Astrocyte (in vitro differentiated cells and primary cell): ENCODE measurements at regions not wholly inside any gene's neighbourhood (a gene's known extent, or its start where the extent isn't known, plus 50 kb on each side); places are given as distances from the start of the nearest gene placed in this dataset.
"Not testable (repeated sequence)": the region's sequence is repeated elsewhere in the genome, so short reads cannot be mapped to it uniquely, and the experiment has no call there.

Experiments used
- DNase-seq: peaks from one replicate; pipeline ENCODE4 v3.0.0-alpha.2; 2010; ENCODE audit warnings: low read depth
- FAIRE-seq: peaks from 2 replicates; lab custom pipeline; 2011; peaks lifted over from hg19 to GRCh38; lab: Jason Lieb, UNC
- H2AFZ ChIP-seq: 2 replicates; pipeline ENCODE4 v1.6.0; 2012; ENCODE audit warnings: low read depth, low read length, inconsistent platforms
- H3K27ac ChIP-seq: 2 replicates; pipeline ENCODE4 v1.5.1; 2011; ENCODE audit warnings: low read depth, low read length, inconsistent platforms
- H3K27me3 ChIP-seq: 2 replicates; pipeline ENCODE4 v1.6.0; 2011; ENCODE audit warnings: low read length, inconsistent platforms; ENCODE audit not compliant: insufficient read depth
- H3K36me3 ChIP-seq: 2 replicates; pipeline ENCODE4 v1.5.1; 2011; ENCODE audit warnings: low read length, inconsistent platforms; ENCODE audit not compliant: insufficient read depth
- H3K4me1 ChIP-seq: 2 replicates; pipeline ENCODE4 v1.5.1; 2011; ENCODE audit warnings: low read length, inconsistent platforms; ENCODE audit not compliant: insufficient read depth
- H3K4me2 ChIP-seq: 2 replicates; pipeline ENCODE4 v1.6.0; 2012; ENCODE audit warnings: low read length, inconsistent platforms
- H3K4me3 ChIP-seq: 2 replicates; pipeline ENCODE4 v1.5.1; 2011; ENCODE audit warnings: low read depth, mild to moderate bottlenecking, low read length, inconsistent platforms; ENCODE audit not compliant: insufficient read depth
- H3K79me2 ChIP-seq: 2 replicates; pipeline ENCODE4 v1.6.0; 2012; ENCODE audit warnings: mild to moderate bottlenecking, low read length, inconsistent platforms; ENCODE audit not compliant: insufficient read depth
- H3K9ac ChIP-seq: 2 replicates; pipeline ENCODE4 v1.6.0; 2012; ENCODE audit warnings: mild to moderate bottlenecking, low read length, inconsistent platforms
- H3K9me3 ChIP-seq: 2 replicates; pipeline ENCODE4 v1.5.1; 2012; ENCODE audit warnings: low read depth, mild to moderate bottlenecking, low read length, inconsistent platforms; ENCODE audit not compliant: insufficient read depth
- H4K20me1 ChIP-seq: 2 replicates; pipeline ENCODE4 v1.6.0; 2012; ENCODE audit warnings: low read length, inconsistent platforms; ENCODE audit not compliant: insufficient read depth
- H3K27ac Mint-ChIP-seq: one replicate; pipeline ENCODE4 v1.8.0; 2021; ENCODE audit warnings: mild to moderate bottlenecking, mixed read lengths; ENCODE audit not compliant: unreplicated experiment
- H3K27me3 Mint-ChIP-seq: one replicate; pipeline ENCODE4 v1.8.0; 2021; ENCODE audit warnings: low read depth, mixed read lengths; ENCODE audit not compliant: unreplicated experiment
- H3K36me3 Mint-ChIP-seq: one replicate; pipeline ENCODE4 v1.8.0; 2021; ENCODE audit warnings: low read depth, mixed read lengths; ENCODE audit not compliant: unreplicated experiment
- H3K4me1 Mint-ChIP-seq: one replicate; pipeline ENCODE4 v1.8.0; 2021; ENCODE audit warnings: low read depth, mixed read lengths; ENCODE audit not compliant: unreplicated experiment
- H3K4me3 Mint-ChIP-seq: one replicate; pipeline ENCODE4 v1.8.0; 2021; ENCODE audit warnings: mild to moderate bottlenecking, moderate library complexity, mixed read lengths; ENCODE audit not compliant: unreplicated experiment
- H3K9me3 Mint-ChIP-seq: one replicate; pipeline ENCODE4 v1.8.0; 2021; ENCODE audit warnings: mild to moderate bottlenecking, mixed read lengths; ENCODE audit not compliant: unreplicated experiment
- CTCF ChIP-seq: IDR thresholded peaks from 2 replicates; pipeline ENCODE4 v1.5.1; 2011; ENCODE audit warnings: low read depth, mild to moderate bottlenecking, inconsistent platforms, low read length, moderate library complexity; ENCODE audit not compliant: insufficient read depth
- EZH2 ChIP-seq: IDR thresholded peaks from 2 replicates; pipeline ENCODE4 v1.6.1; 2012; ENCODE audit warnings: mild to moderate bottlenecking, low read length, inconsistent platforms; ENCODE audit not compliant: insufficient read depth

- Mint-ChIP-seq H3K9me3 (no peaks in the 10 kb centered on the region), H3K4me1 (peaks cover 22% of the 10 kb centered on the region), H3K4me3 (no peak overlapping the region), H3K27ac (no peak overlapping the region), H3K27me3 (no peaks in the 10 kb centered on the region), H3K36me3 (peaks cover 2% of the 10 kb centered on the region)
- no peak for FAIRE-seq
- H3K4me2 ChIP-seq = no peak overlapping the region
- H3K79me2 ChIP-seq = no peaks in the 10 kb centered on the region
- H3K4me3 ChIP-seq = no peak overlapping the region
- H2AFZ ChIP-seq = no peak overlapping the region
- no peaks in the 10 kb centered on the region for H3K27me3 ChIP-seq
- no peak for DNase-seq
- H3K36me3 ChIP-seq = no peaks in the 10 kb centered on the region
- no peak overlapping the region for H3K27ac ChIP-seq
- peaks cover 10% of the 10 kb centered on the region for H3K4me1 ChIP-seq
- no peaks in the 10 kb centered on the region for H4K20me1 ChIP-seq
- TF ChIP-seq CTCF = no peak
- no peak for TF ChIP-seq EZH2
- no peak overlapping the region for H3K9ac ChIP-seq
- no peaks in the 10 kb centered on the region for H3K9me3 ChIP-seq
Observed at GRCh38 chr2:177000715-177001072, 211.9 kb upstream of the HNRNPA3 start.

- Mint-ChIP-seq H3K27me3 (no peaks in the 10 kb centered on the region), H3K9me3 (no peaks in the 10 kb centered on the region), H3K36me3 (peaks cover 2% of the 10 kb centered on the region), H3K27ac (no peak overlapping the region), H3K4me1 (peaks cover 22% of the 10 kb centered on the region), H3K4me3 (no peak overlapping the region)
- Histone ChIP-seq H2AFZ (no peak overlapping the region), H3K9me3 (no peaks in the 10 kb centered on the region), H3K4me3 (no peak overlapping the region), H3K4me1 (peaks cover 10% of the 10 kb centered on the region), H3K36me3 (no peaks in the 10 kb centered on the region), H3K4me2 (no peak overlapping the region), H4K20me1 (no peaks in the 10 kb centered on the region), H3K27me3 (no peaks in the 10 kb centered on the region), H3K9ac (no peak overlapping the region), H3K79me2 (no peaks in the 10 kb centered on the region), H3K27ac (no peak overlapping the region)
- FAIRE-seq (no peak), DNase-seq (no peak)
- no peak for TF ChIP-seq CTCF
- TF ChIP-seq EZH2 = no peak
Observed at GRCh38 chr2:177001334-177001733, 211.3 kb upstream of the HNRNPA3 start.

GRCh38 chr2:177002983-177003382, 209.6 kb upstream of the HNRNPA3 start:
- Mint-ChIP-seq H3K27ac (no peak overlapping the region), H3K27me3 (no peaks in the 10 kb centered on the region), H3K4me1 (peaks cover 15% of the 10 kb centered on the region), H3K36me3 (peaks cover 2% of the 10 kb centered on the region), H3K9me3 (peaks cover 2% of the 10 kb centered on the region), H3K4me3 (no peak overlapping the region)
- Histone ChIP-seq H3K27ac (no peak overlapping the region), H3K4me1 (peaks cover 4% of the 10 kb centered on the region), H3K79me2 (no peaks in the 10 kb centered on the region), H3K27me3 (no peaks in the 10 kb centered on the region), H4K20me1 (no peaks in the 10 kb centered on the region), H3K36me3 (no peaks in the 10 kb centered on the region), H3K9me3 (no peaks in the 10 kb centered on the region), H3K4me2 (no peak overlapping the region), H3K9ac (no peak overlapping the region), H3K4me3 (no peak overlapping the region), H2AFZ (no peak overlapping the region)
- no peak for DNase-seq
- TF ChIP-seq CTCF = no peak
- TF ChIP-seq EZH2 = no peak
- no peak for FAIRE-seq

- not testable (repeated sequence) for FAIRE-seq, DNase-seq, H3K36me3 Mint-ChIP-seq, H3K9ac ChIP-seq, H4K20me1 ChIP-seq, H3K4me3 Mint-ChIP-seq, H3K27ac Mint-ChIP-seq, H3K9me3 Mint-ChIP-seq, H3K79me2 ChIP-seq, H3K27me3 Mint-ChIP-seq, H3K4me2 ChIP-seq, H3K9me3 ChIP-seq, H3K4me1 Mint-ChIP-seq, H3K27me3 ChIP-seq, H3K36me3 ChIP-seq, H3K27ac ChIP-seq, H2AFZ ChIP-seq, H3K4me1 ChIP-seq, H3K4me3 ChIP-seq
Observed at GRCh38 chr2:177007726-177008125, 204.9 kb upstream of the HNRNPA3 start.
